Activated B cell treated with CpG ODN at 0.5 μM for 24 hours (primary cell): ENCODE measurements at regions not wholly inside any gene's neighbourhood (a gene's known extent, or its start where the extent isn't known, plus 50 kb on each side); places are given as distances from the start of the nearest gene placed in this dataset.

Source experiments
- ATAC-seq: fragments of 200-7000 bp; cut with Tn5 transposase; one replicate; pipeline ENCODE4 v1.10.0; 2021; ENCODE audit warnings: low read depth, mild to moderate bottlenecking, moderate library complexity
- CTCF ChIA-PET: fragments of 350-600 bp; sonication (Branson Sonifier 250); formaldehyde crosslinking; loops from one replicate; lab custom pipeline; 2021; ENCODE audit warnings: antibody characterized with exemption; lab: Charles Lee
- POLR2A ChIA-PET: fragments of 350-600 bp; sonication (Branson Sonifier 250); formaldehyde crosslinking; loops from one replicate; lab custom pipeline; 2021; ENCODE audit warnings: antibody characterized with exemption; lab: Charles Lee
- DNase-seq: peaks from one replicate; pipeline ENCODE4 v3.0.0; 2022
- H3K27ac Mint-ChIP-seq: one replicate; pipeline ENCODE4 v1.8.0; 2020; ENCODE audit warnings: mixed read lengths
- H3K27me3 Mint-ChIP-seq: one replicate; pipeline ENCODE4 v1.8.0; 2021; ENCODE audit warnings: mixed read lengths
- H3K36me3 Mint-ChIP-seq: one replicate; pipeline ENCODE4 v1.8.0; 2021; ENCODE audit warnings: low read depth, mixed read lengths
- H3K4me1 Mint-ChIP-seq: one replicate; pipeline ENCODE4 v1.8.0; 2021; ENCODE audit warnings: mixed read lengths
- H3K4me3 Mint-ChIP-seq: one replicate; pipeline ENCODE4 v1.8.0; 2020; ENCODE audit warnings: mild to moderate bottlenecking, mixed read lengths
- H3K9me3 Mint-ChIP-seq: one replicate; pipeline ENCODE4 v1.8.0; 2020; ENCODE audit warnings: mixed read lengths
- intact Hi-C: fragments of 100-400 bp; cut with micrococcal nuclease; formaldehyde crosslinking; loops from one replicate; pipeline ENCODE4 v1.15.1; 2024
- TF ChIP-seq, protein P1 (sequence below): fragments of 200-600 bp; IDR thresholded peaks from one replicate; pipeline ENCODE4 v1.8.0; 2022; ENCODE audit warnings: antibody characterized with exemption, mild to moderate bottlenecking

DNA sequence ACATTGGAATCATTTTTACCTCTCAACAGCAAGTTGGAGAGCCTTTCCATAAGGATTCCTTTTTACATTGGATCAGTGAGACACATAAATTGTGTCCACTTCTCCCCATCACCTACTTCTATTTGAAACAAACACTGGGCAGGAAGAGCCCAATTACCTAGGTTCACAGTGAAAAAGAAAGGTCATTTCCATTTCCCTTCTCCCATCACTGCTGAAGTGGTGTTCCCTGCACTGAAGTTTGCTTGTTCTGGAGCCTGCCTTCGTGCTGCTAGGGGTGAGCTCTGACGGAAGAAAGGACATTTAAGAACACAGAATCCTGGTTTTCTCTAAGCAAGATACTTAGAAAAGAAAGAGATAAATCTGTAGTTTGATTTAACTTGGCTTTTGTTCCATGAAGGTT is 123.8 kb upstream of the ZBTB20 start:
- peaks cover 5% of the 10 kb centered on the region for H3K27me3 Mint-ChIP-seq
- TF ChIP-seq, protein P1, sequence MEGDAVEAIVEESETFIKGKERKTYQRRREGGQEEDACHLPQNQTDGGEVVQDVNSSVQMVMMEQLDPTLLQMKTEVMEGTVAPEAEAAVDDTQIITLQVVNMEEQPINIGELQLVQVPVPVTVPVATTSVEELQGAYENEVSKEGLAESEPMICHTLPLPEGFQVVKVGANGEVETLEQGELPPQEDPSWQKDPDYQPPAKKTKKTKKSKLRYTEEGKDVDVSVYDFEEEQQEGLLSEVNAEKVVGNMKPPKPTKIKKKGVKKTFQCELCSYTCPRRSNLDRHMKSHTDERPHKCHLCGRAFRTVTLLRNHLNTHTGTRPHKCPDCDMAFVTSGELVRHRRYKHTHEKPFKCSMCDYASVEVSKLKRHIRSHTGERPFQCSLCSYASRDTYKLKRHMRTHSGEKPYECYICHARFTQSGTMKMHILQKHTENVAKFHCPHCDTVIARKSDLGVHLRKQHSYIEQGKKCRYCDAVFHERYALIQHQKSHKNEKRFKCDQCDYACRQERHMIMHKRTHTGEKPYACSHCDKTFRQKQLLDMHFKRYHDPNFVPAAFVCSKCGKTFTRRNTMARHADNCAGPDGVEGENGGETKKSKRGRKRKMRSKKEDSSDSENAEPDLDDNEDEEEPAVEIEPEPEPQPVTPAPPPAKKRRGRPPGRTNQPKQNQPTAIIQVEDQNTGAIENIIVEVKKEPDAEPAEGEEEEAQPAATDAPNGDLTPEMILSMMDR, result no peak
- DNase-seq, result no peak
- no peak overlapping the region for H3K4me3 Mint-ChIP-seq
- no peaks in the 10 kb centered on the region for H3K9me3 Mint-ChIP-seq
- ChIA-PET POLR2A (no interaction called here), CTCF (no interaction called here)
- intact Hi-C loops, result no loop called here
- ATAC-seq, result no peak
- no peak overlapping the region for H3K27ac Mint-ChIP-seq
- no peaks in the 10 kb centered on the region for H3K36me3 Mint-ChIP-seq
- no peaks in the 10 kb centered on the region for H3K4me1 Mint-ChIP-seq

DNA sequence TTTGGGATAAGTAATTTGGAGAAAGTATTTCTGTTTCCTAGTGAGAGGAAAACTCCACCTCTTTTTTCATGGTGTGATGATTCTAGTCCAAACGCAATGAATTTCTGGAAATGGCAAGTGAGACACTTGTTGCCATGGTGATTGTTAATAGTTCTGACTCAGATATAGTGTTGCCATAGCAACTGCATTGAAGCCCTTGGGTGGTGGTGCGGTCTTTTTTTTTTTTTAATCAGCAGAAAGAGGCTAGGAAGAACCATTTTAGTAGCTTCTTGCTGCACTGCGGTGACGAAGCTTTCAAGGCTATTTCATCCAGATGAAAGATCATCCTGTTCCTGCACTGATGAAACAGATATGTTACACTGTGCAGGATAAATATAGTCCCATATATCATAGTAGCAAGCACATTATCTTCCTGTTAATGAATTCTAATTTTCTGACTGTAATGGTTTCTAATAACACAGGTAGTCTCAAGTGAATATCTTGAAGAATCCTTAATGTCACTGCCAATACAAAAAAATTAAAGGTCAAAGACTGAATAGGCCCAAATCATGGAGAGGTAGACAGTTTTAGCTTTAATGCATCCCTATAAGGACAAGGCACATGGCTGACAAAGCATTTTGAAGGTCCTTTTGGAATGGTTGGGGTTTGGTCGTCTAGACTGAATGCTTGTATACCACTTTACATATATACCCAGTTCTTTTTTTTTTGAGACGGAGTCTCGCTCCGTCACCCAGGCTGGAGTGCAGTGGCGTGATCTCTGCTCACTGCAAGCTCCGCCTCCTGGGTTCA is 125.1 kb upstream of the ZBTB20 start:
- H3K4me3 Mint-ChIP-seq, result no peak overlapping the region
- no peaks in the 10 kb centered on the region for H3K9me3 Mint-ChIP-seq
- TF ChIP-seq, protein P1, result no peak
- DNase-seq, result no peak
- no peaks in the 10 kb centered on the region for H3K36me3 Mint-ChIP-seq
- intact Hi-C loops, result no loop called here
- CTCF ChIA-PET, result no interaction called here
- H3K4me1 Mint-ChIP-seq, result no peaks in the 10 kb centered on the region
- POLR2A ChIA-PET, result no interaction called here
- H3K27me3 Mint-ChIP-seq, result peaks cover 5% of the 10 kb centered on the region
- no peak for ATAC-seq
- H3K27ac Mint-ChIP-seq, result no peak overlapping the region

DNA sequence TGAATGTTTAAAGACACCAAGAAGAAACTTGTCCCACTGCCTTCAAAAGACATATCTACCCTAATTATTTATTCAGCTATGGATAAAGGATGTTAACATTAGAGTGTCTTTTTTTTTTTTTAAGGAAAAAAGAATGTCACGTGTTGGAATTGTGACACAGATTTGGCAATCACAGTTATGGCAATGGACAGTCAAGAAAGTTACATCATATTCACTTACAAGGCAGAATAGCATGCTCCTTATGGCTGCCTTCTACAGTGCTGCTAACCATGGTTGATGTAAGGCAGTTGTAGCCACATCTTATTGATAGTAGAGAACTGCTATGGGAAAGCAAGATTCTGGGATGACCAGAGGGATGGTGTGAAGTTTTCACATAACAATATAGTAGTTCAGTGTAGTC is 128.8 kb upstream of the ZBTB20 start:
- peaks cover 7% of the 10 kb centered on the region for H3K27me3 Mint-ChIP-seq
- H3K27ac Mint-ChIP-seq, result no peak overlapping the region
- ATAC-seq (no peak), DNase-seq (no peak)
- no peak overlapping the region for H3K4me3 Mint-ChIP-seq
- POLR2A ChIA-PET, result no interaction called here
- H3K36me3 Mint-ChIP-seq, result no peaks in the 10 kb centered on the region
- intact Hi-C loops, result no loop called here
- no peaks in the 10 kb centered on the region for H3K4me1 Mint-ChIP-seq
- TF ChIP-seq, protein P1, result no peak
- CTCF ChIA-PET, result no interaction called here
- peaks cover 5% of the 10 kb centered on the region for H3K9me3 Mint-ChIP-seq

DNA sequence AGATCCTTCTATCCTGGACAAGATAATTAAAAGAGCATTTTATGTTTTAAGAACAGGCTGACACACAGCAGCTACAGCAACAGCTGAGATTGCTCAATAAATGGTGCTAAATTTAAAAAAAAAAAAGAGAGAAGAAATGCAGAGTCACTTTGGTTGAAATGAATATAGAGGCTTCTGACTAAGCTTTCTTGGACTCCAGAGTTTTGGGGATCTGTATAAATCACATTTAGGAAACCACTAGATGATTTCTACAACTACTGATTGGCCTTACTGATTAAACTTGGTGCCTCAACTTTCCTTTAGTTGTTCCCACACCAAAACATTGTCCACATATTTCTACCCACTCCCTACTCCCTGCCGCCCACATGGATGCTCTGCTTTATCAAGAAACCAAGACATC is 132.9 kb upstream of the ZBTB20 start:
- ChIA-PET POLR2A (no interaction called here), CTCF (no interaction called here)
- Mint-ChIP-seq H3K36me3 (no peaks in the 10 kb centered on the region), H3K4me1 (no peaks in the 10 kb centered on the region), H3K9me3 (peaks cover 5% of the 10 kb centered on the region), H3K4me3 (no peak overlapping the region), H3K27me3 (peaks cover 9% of the 10 kb centered on the region), H3K27ac (no peak overlapping the region)
- ATAC-seq, result no peak
- TF ChIP-seq, protein P1, result no peak
- DNase-seq, result no peak
- intact Hi-C loops, result no loop called here

DNA sequence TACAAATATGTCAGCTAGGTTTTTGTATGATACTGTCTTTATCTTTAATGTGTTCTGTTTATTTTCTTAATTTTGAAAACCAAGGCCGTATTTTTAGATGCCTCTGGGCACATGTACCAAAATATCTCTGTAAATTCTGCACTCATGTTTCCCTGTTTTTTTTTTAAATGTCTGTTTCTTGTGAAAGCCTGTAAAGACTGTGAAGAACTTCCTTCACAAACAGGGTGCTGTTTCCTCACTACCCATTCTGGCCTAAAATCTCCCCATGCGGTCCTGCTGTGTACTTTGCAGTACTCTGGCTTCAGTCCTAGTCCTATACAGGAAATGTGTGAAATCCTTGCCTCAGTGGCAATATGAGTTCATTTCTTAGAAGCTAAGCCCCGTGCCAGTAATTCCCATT is 133.4 kb upstream of the ZBTB20 start:
- intact Hi-C loops, result no loop called here
- H3K27ac Mint-ChIP-seq, result no peak overlapping the region
- peaks cover 9% of the 10 kb centered on the region for H3K27me3 Mint-ChIP-seq
- peaks cover 5% of the 10 kb centered on the region for H3K9me3 Mint-ChIP-seq
- no peaks in the 10 kb centered on the region for H3K36me3 Mint-ChIP-seq
- no peak for DNase-seq
- H3K4me1 Mint-ChIP-seq, result no peaks in the 10 kb centered on the region
- TF ChIP-seq, protein P1, result no peak
- CTCF ChIA-PET, result no interaction called here
- POLR2A ChIA-PET, result no interaction called here
- no peak overlapping the region for H3K4me3 Mint-ChIP-seq
- ATAC-seq, result no peak
